Tibial artery (tissue), 4 donors: ENCODE measurements at regions not wholly inside any gene's neighbourhood (a gene's known extent, or its start where the extent isn't known, plus 50 kb on each side); places are given as distances from the start of the nearest gene placed in this dataset.
"Not testable (repeated sequence)": the region's sequence is repeated elsewhere in the genome, so short reads cannot be mapped to it uniquely, and the experiment has no call there.

Experiments used
- DNase-seq, 2 donors: peaks; one replicate each; pipeline ENCODE4 v3.0.0-alpha.2; 2019
- H3K27ac ChIP-seq, 2 donors: fragments of 200-600 bp; sonication (generic) in 1 of 2; 1 replicate in 1 of 2; 2 replicates in 1 of 2; pipeline ENCODE4 v1.5.1; 2018 to 2019; ENCODE audit warnings: mild to moderate bottlenecking in 1 of 2
- H3K27me3 ChIP-seq, 2 donors: fragments of 200-600 bp; sonication (generic) in 1 of 2; one replicate each; pipeline versions ENCODE4 v1.5.1 to v1.6.0; 2016 to 2019
- H3K36me3 ChIP-seq, 3 donors: fragments of 200-600 bp; sonication (generic) in 2 of 3; one replicate each; pipeline ENCODE4 v1.5.1; 2016 to 2019; ENCODE audit warnings: mild to moderate bottlenecking in 2 of 3
- H3K4me1 ChIP-seq, 4 donors: fragments of 200-600 bp; sonication (generic) in 2 of 4; 1 replicate in 3 of 4; 2 replicates in 1 of 4; pipeline ENCODE4 v1.5.1; 2016 to 2019
- H3K4me3 ChIP-seq, 2 donors: fragments of 200-600 bp; sonication (generic) in 1 of 2; 1 replicate in 1 of 2; 2 replicates in 1 of 2; pipeline ENCODE4 v1.5.1; 2018 to 2019; ENCODE audit warnings: mild to moderate bottlenecking in 2 of 2
- H3K9me3 ChIP-seq, 3 donors: fragments of 200-600 bp; sonication (generic) in 1 of 3; one replicate each; pipeline ENCODE4 v1.5.1; 2016 to 2019
- CTCF ChIP-seq, 2 experiments: fragments of 200-600 bp in 1 of 2; fragments of 450-650 bp in 1 of 2; IDR thresholded peaks; one replicate each; pipeline ENCODE4 v1.5.1; 2017 to 2019; ENCODE audit warnings: antibody characterized with exemption in 2 of 2, mild to moderate bottlenecking in 1 of 2, moderate library complexity in 1 of 2
- intact Hi-C: fragments of 100-400 bp; cut with DNase I; formaldehyde crosslinking; loops from one replicate; pipeline ENCODE4 v1.15.0; 2023; ENCODE audit warnings: low total_unique reads

- no peaks in the 10 kb centered on the region for H3K4me1 ChIP-seq
- no peak overlapping the region for H3K4me3 ChIP-seq
- peaks cover 0 to 13% (median 5%) of the 10 kb centered on the region in 3 donors for H3K9me3 ChIP-seq
- no peaks in the 10 kb centered on the region for H3K27me3 ChIP-seq
- no peak for DNase-seq
- no peaks in the 10 kb centered on the region for H3K36me3 ChIP-seq
- intact Hi-C loops: no loop called here
- no peak overlapping the region for H3K27ac ChIP-seq
- no peak for TF ChIP-seq CTCF (IDR thresholded peaks at IDR 0.05)
These were observed 820.8 kb upstream of the ADGRB3 start for GRCh38 chr6:67814262-67814661.

GRCh38 chr6:67812693-67813092 lies 822.4 kb upstream of the ADGRB3 start:
- intact Hi-C loops: no loop called here
- no peak overlapping the region for H3K27ac ChIP-seq
- no peaks in the 10 kb centered on the region for H3K36me3 ChIP-seq
- H3K27me3 ChIP-seq: no peaks in the 10 kb centered on the region
- H3K4me3 ChIP-seq: no peak overlapping the region
- peaks cover 0 to 13% (median 5%) of the 10 kb centered on the region in 3 donors for H3K9me3 ChIP-seq
- DNase-seq: no peak
- H3K4me1 ChIP-seq: no peaks in the 10 kb centered on the region
- no peak for TF ChIP-seq CTCF (IDR thresholded peaks at IDR 0.05)

- H3K9me3 ChIP-seq: peaks cover 0 to 13% (median 5%) of the 10 kb centered on the region in 3 donors
- no peak for DNase-seq
- TF ChIP-seq CTCF (IDR thresholded peaks at IDR 0.05): no peak
- no peaks in the 10 kb centered on the region for H3K36me3 ChIP-seq
- H3K27me3 ChIP-seq: no peaks in the 10 kb centered on the region
- no peak overlapping the region for H3K27ac ChIP-seq
- intact Hi-C loops: no loop called here
- no peaks in the 10 kb centered on the region for H3K4me1 ChIP-seq
- no peak overlapping the region for H3K4me3 ChIP-seq
These were observed 823.0 kb upstream of the ADGRB3 start for GRCh38 chr6:67812125-67812524.

GRCh38 chr6:67811239-67812037 lies 823.6 kb upstream of the ADGRB3 start:
- Histone ChIP-seq H3K9me3 (peaks cover 0 to 13% (median 5%) of the 10 kb centered on the region in 3 donors), H3K36me3 (no peaks in the 10 kb centered on the region), H3K4me1 (no peaks in the 10 kb centered on the region), H3K4me3 (no peak overlapping the region), H3K27me3 (no peaks in the 10 kb centered on the region), H3K27ac (no peak overlapping the region)
- no peak for TF ChIP-seq CTCF (IDR thresholded peaks at IDR 0.05)
- intact Hi-C loops: no loop called here
- no peak for DNase-seq

GRCh38 chr6:67804808-67805207 lies 830.3 kb upstream of the ADGRB3 start:
- H3K27me3 ChIP-seq, DNase-seq, H3K36me3 ChIP-seq, intact Hi-C loops, H3K4me3 ChIP-seq, H3K9me3 ChIP-seq, H3K4me1 ChIP-seq, H3K27ac ChIP-seq: not testable (repeated sequence)

GRCh38 chr6:67802771-67803170 lies 832.3 kb upstream of the ADGRB3 start:
- Histone ChIP-seq H3K4me3 (no peak overlapping the region), H3K27me3 (no peaks in the 10 kb centered on the region), H3K36me3 (no peaks in the 10 kb centered on the region), H3K4me1 (no peaks in the 10 kb centered on the region), H3K9me3 (no peaks in the 10 kb centered on the region), H3K27ac (no peak overlapping the region)
- no peak for DNase-seq
- intact Hi-C loops: no loop called here
- TF ChIP-seq CTCF (IDR thresholded peaks at IDR 0.05): no peak
